GM19395 (cell line): ENCODE measurements at regions not wholly inside any gene's neighbourhood (a gene's known extent, or its start where the extent isn't known, plus 50 kb on each side); places are given as distances from the start of the nearest gene placed in this dataset.
"Not testable (repeated sequence)": the region's sequence is repeated elsewhere in the genome, so short reads cannot be mapped to it uniquely, and the experiment has no call there.

Source experiments
- ATAC-seq: cut with Tn5 transposase; IDR thresholded peaks from one replicate; pipeline ENCODE4 v1.9.1; 2021; ENCODE audit warnings: mild to moderate bottlenecking, moderate library complexity; ENCODE audit not compliant: unreplicated experiment

- ATAC-seq = no peak
Observed at GRCh38 chr10:60479305-60480020, 89.8 kb upstream of the ANK3 start.

GRCh38 chr10:60476451-60476850 lies 86.8 kb upstream of the ANK3 start:
- no peak for ATAC-seq

- ATAC-seq = no peak
Observed at GRCh38 chr10:60473557-60473956, 83.9 kb upstream of the ANK3 start.

- no peak for ATAC-seq
Observed at GRCh38 chr10:60470091-60470490, 80.4 kb upstream of the ANK3 start.

GRCh38 chr10:60469147-60469546 lies 79.5 kb upstream of the ANK3 start:
- ATAC-seq = not testable (repeated sequence)

- ATAC-seq = no peak
Observed at GRCh38 chr10:60467202-60467546, 77.5 kb upstream of the ANK3 start.

GRCh38 chr10:60466267-60467201 lies 76.9 kb upstream of the ANK3 start:
- no peak for ATAC-seq

- ATAC-seq = no peak
Observed at GRCh38 chr10:60465801-60466200, 76.1 kb upstream of the ANK3 start.

GRCh38 chr10:60464659-60465058 lies 75.0 kb upstream of the ANK3 start:
- ATAC-seq = no peak

- no peak for ATAC-seq
Observed at GRCh38 chr10:60463746-60464145, 74.1 kb upstream of the ANK3 start.

- no peak for ATAC-seq
Observed at GRCh38 chr10:60461688-60462087, 72.0 kb upstream of the ANK3 start.

GRCh38 chr10:60459701-60460457 lies 70.2 kb upstream of the ANK3 start:
- no peak for ATAC-seq

- ATAC-seq = no peak
Observed at GRCh38 chr10:60456053-60456452, 66.4 kb upstream of the ANK3 start.

GRCh38 chr10:60454336-60454735 lies 64.7 kb upstream of the ANK3 start:
- no peak for ATAC-seq

- no peak for ATAC-seq
Observed at GRCh38 chr10:60453036-60453435, 63.4 kb upstream of the ANK3 start.

- no peak for ATAC-seq
Observed at GRCh38 chr10:60450291-60450690, 60.6 kb upstream of the ANK3 start.

- ATAC-seq = no peak
Observed at GRCh38 chr10:60448246-60448645, 58.6 kb upstream of the ANK3 start.

- ATAC-seq = no peak
Observed at GRCh38 chr10:60446851-60447250, 57.2 kb upstream of the ANK3 start.

GRCh38 chr10:60446070-60446833 lies 56.6 kb upstream of the ANK3 start:
- ATAC-seq = no peak

- no peak for ATAC-seq
Observed at GRCh38 chr10:60444494-60445064, 54.9 kb upstream of the ANK3 start.
